Calu3 (cell line): ENCODE measurements at regions not wholly inside any gene's neighbourhood (a gene's known extent, or its start where the extent isn't known, plus 50 kb on each side); places are given as distances from the start of the nearest gene placed in this dataset.

Source experiments
- BruUV-seq: library from RNA; stranded (reverse); fragments of 400-500 nt; replicated peaks from 2 replicates; lab custom pipeline; 2021; lab: Mats Ljungman, UMichigan
- CTCF ChIA-PET: fragments of 300-600 bp; sonication (Branson Sonifier 250); formaldehyde crosslinking; loops from one replicate; lab custom pipeline; 2022; ENCODE audit warnings: antibody characterized with exemption; lab: Charles Lee
- DNase-seq: peaks from one replicate; pipeline ENCODE4 v3.0.0; 2022
- H3K27ac Mint-ChIP-seq: one replicate; pipeline ENCODE4 v1.8.0; 2022; ENCODE audit warnings: mixed read lengths; ENCODE audit not compliant: unreplicated experiment
- H3K27me3 Mint-ChIP-seq: one replicate; pipeline ENCODE4 v1.8.0; 2022; ENCODE audit warnings: mixed read lengths; ENCODE audit not compliant: unreplicated experiment
- H3K36me3 Mint-ChIP-seq: one replicate; pipeline ENCODE4 v1.8.0; 2022; ENCODE audit warnings: mild to moderate bottlenecking, moderate library complexity, mixed read lengths; ENCODE audit not compliant: insufficient read depth, unreplicated experiment
- H3K4me1 Mint-ChIP-seq: one replicate; pipeline ENCODE4 v1.8.0; 2022; ENCODE audit warnings: mild to moderate bottlenecking, low read depth, mixed read lengths; ENCODE audit not compliant: unreplicated experiment
- H3K4me3 Mint-ChIP-seq: one replicate; pipeline ENCODE4 v1.8.0; 2022; ENCODE audit warnings: mild to moderate bottlenecking, low read depth, moderate library complexity, mixed read lengths; ENCODE audit not compliant: unreplicated experiment
- H3K9me3 Mint-ChIP-seq: one replicate; pipeline ENCODE4 v1.8.0; 2022; ENCODE audit warnings: low read depth, mixed read lengths; ENCODE audit not compliant: unreplicated experiment
- intact Hi-C: fragments of 100-400 bp; cut with micrococcal nuclease; formaldehyde crosslinking; loops from one replicate; pipeline ENCODE4 v1.10.0; 2022; ENCODE audit not compliant: unreplicated experiment
- TF ChIP-seq, protein P1 (sequence below): fragments of 200-600 bp; IDR thresholded peaks from one replicate; pipeline ENCODE4 v1.8.0; 2022; ENCODE audit warnings: antibody characterized with exemption; ENCODE audit not compliant: unreplicated experiment

DNA sequence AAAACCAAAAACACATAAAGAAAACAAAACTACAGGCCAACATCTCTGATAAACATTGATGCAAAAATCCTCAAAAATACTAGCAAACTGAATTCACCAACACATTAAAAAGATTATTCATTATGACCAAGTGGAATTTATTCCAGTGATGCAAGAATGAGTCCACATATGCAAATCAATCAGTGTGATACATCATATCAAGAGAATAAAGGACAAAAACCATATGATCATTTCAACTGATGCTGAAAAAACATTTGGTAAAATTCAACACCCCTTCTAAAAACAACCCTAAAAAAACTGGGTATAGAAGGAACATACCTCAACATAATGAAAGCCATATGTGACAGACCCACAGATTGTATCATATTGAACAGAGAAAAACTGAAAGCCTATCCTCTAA, 265.6 kb upstream of the DCBLD2 start:
- Mint-ChIP-seq H3K27ac (no peak overlapping the region), H3K9me3 (no peaks in the 10 kb centered on the region), H3K36me3 (no peaks in the 10 kb centered on the region), H3K27me3 (no peaks in the 10 kb centered on the region), H3K4me3 (no peak overlapping the region), H3K4me1 (no peaks in the 10 kb centered on the region)
- DNase-seq: no peak
- no TSS peak for BruUV-seq
- TF ChIP-seq, protein P1, sequence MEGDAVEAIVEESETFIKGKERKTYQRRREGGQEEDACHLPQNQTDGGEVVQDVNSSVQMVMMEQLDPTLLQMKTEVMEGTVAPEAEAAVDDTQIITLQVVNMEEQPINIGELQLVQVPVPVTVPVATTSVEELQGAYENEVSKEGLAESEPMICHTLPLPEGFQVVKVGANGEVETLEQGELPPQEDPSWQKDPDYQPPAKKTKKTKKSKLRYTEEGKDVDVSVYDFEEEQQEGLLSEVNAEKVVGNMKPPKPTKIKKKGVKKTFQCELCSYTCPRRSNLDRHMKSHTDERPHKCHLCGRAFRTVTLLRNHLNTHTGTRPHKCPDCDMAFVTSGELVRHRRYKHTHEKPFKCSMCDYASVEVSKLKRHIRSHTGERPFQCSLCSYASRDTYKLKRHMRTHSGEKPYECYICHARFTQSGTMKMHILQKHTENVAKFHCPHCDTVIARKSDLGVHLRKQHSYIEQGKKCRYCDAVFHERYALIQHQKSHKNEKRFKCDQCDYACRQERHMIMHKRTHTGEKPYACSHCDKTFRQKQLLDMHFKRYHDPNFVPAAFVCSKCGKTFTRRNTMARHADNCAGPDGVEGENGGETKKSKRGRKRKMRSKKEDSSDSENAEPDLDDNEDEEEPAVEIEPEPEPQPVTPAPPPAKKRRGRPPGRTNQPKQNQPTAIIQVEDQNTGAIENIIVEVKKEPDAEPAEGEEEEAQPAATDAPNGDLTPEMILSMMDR: no peak
- CTCF ChIA-PET: no interaction called here
- intact Hi-C loops: no loop called here

DNA sequence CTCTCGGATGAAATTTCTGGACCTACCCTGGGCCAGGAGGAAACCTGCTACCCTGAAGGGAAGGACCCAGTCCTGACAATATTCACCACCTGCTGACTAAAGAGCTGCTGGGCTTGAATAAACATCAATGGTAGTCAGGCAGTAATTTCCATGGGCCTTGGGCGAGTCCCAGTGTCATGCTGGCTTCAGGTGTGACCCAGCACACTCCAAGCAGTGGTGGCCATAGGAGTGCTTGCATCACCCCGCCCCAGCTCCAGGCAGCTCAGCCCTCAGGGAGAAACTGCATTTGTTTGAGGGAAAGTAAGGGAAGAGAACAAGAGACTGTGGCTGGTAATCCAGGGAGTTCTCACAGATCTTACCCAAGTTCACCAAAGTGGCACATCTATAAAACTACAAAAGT, 261.8 kb upstream of the DCBLD2 start:
- no TSS peak for BruUV-seq
- H3K4me3 Mint-ChIP-seq: no peak overlapping the region
- TF ChIP-seq, protein P1: no peak
- CTCF ChIA-PET: interaction anchor here (0.6 to 1.3 kb wide), 2 partner anchors 10 to 1290 kb away, joined by 3 read pairs; no protein-coding TSS in a partner anchor
- H3K9me3 Mint-ChIP-seq: peaks cover 5% of the 10 kb centered on the region
- H3K27me3 Mint-ChIP-seq: no peaks in the 10 kb centered on the region
- DNase-seq: no peak
- peaks cover 5% of the 10 kb centered on the region for H3K36me3 Mint-ChIP-seq
- no peak overlapping the region for H3K27ac Mint-ChIP-seq
- intact Hi-C loops: no loop called here
- no peaks in the 10 kb centered on the region for H3K4me1 Mint-ChIP-seq

DNA sequence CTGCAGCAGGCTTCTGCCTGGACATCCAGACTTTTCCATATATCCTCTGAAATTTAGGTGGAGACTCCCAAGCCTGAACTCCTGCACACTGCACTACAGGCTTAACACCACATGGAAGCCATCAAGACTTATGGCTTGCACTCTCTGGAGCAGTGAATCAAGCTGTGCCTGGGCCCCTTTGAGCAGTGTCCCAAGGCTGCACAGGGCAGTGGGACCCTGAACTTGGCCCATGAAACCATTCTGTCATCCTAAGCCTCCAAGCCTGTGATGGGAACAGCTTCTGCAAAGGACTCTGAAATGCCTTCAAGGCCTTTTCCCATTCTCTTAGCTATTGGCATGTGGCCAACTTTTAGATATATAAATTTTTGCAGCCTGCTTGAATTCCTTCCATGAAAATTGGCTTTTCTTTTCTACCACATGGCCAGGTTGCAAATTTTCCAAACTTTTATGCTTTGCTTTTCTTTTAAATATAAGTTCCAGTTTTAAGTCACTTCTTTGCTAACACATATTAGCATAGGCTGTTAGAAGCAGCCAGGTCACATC, 257.8 kb upstream of the DCBLD2 start:
- Mint-ChIP-seq H3K4me1 (no peaks in the 10 kb centered on the region), H3K36me3 (peaks cover 5% of the 10 kb centered on the region), H3K27me3 (no peaks in the 10 kb centered on the region), H3K4me3 (no peak overlapping the region), H3K27ac (no peak overlapping the region), H3K9me3 (peaks cover 11% of the 10 kb centered on the region)
- no peak for DNase-seq
- no TSS peak for BruUV-seq
- intact Hi-C loops: no loop called here
- TF ChIP-seq, protein P1: no peak
- CTCF ChIA-PET: no interaction called here

DNA sequence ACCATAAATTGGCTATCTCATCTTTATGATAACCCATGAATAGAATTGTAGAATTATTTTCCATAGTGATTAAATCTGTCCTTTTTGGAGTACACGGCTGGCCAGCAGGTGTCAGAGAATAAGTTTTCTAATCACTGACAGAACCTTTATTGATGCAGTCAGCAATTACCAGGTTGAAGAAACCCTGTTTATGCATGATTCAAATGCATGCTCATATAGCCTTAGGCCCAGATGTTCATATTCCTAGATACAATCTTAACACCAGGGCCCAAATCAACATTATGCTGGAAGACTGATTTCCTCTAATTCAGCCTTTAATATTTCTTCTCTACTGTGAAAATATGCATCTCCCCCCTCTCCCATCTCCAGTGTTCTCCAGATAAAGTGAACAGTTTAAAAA, 243.5 kb upstream of the DCBLD2 start:
- CTCF ChIA-PET: no interaction called here
- no peak for DNase-seq

More for the DNA sequence above, 243.5 kb upstream of the DCBLD2 start:
- TF ChIP-seq, protein P1: no peak
- Mint-ChIP-seq H3K4me3 (no peak overlapping the region), H3K36me3 (no peaks in the 10 kb centered on the region), H3K27ac (no peak overlapping the region), H3K9me3 (no peaks in the 10 kb centered on the region), H3K27me3 (no peaks in the 10 kb centered on the region), H3K4me1 (no peaks in the 10 kb centered on the region)
- intact Hi-C loops: no loop called here
- BruUV-seq: no TSS peak
